ENCODE measurements at regions not wholly inside any gene's neighbourhood (a gene's known extent, or its start where the extent isn't known, plus 50 kb on each side); places are given as distances from the start of the nearest gene placed in this dataset.

- no peak for TF ChIP-seq CTCF (conservative IDR thresholded peaks at IDR 0.05 in 1 of 2, IDR thresholded peaks at IDR 0.05 in 1 of 2; ENCODE audit: extremely low read depth in 1 of 2, insufficient read depth in 1 of 2, low read depth in 1 of 2, low read length in 2 of 2)
- no peak for TF ChIP-seq EZH2 (IDR thresholded peaks at IDR 0.05; ENCODE audit: borderline replicate concordance, low read length)
These were observed 110.2 kb upstream of the ADRA2C start for GRCh38 chr4:3655963-3656362.
